ENCODE measurements at regions not wholly inside any gene's neighbourhood (a gene's known extent, or its start where the extent isn't known, plus 50 kb on each side); places are given as distances from the start of the nearest gene placed in this dataset.

- peak; percentile 61; the same call in 1 of the 2 replicates for TF ChIP-seq HIC2 (CRISPR knock-in tag; IDR thresholded peaks at IDR 0.05; ENCODE audit: low read depth)
- no peak for TF ChIP-seq ZNF513 (CRISPR knock-in tag; conservative IDR thresholded peaks at IDR 0.05)
- no peak for TF ChIP-seq GLMP (CRISPR knock-in tag; IDR thresholded peaks at IDR 0.05; ENCODE audit: borderline replicate concordance)
- TF ChIP-seq PRDM4 (CRISPR knock-in tag; IDR thresholded peaks at IDR 0.05; ENCODE audit: borderline replicate concordance), result no peak
- 0 out of 2 replicates have a peak, but pooled peaks have one; percentile 22 for TF ChIP-seq ARID5B (CRISPR knock-in tag; IDR thresholded peaks at IDR 0.05)
- TF ChIP-seq MTA1 (CRISPR knock-in tag; IDR thresholded peaks at IDR 0.05; ENCODE audit: borderline replicate concordance), result no peak
- no peak for TF ChIP-seq ZNF839 (CRISPR knock-in tag; IDR thresholded peaks at IDR 0.05; ENCODE audit: borderline replicate concordance)
- TF ChIP-seq ZNF710 (CRISPR knock-in tag; IDR thresholded peaks at IDR 0.05; ENCODE audit: borderline replicate concordance), result no peak
- no peak for TF ChIP-seq DNMT1 (CRISPR knock-in tag; IDR thresholded peaks at IDR 0.05)
Observed at GRCh38 chr6:86255973-86256372, 613.3 kb upstream of the SYNCRIP start (continued).
